Left cardiac atrium (tissue), 4 donors: ENCODE measurements at regions not wholly inside any gene's neighbourhood (a gene's known extent, or its start where the extent isn't known, plus 50 kb on each side); places are given as distances from the start of the nearest gene placed in this dataset.

Experiments used
- ATAC-seq, 2 donors: fragments of 200-7000 bp; cut with Tn5 transposase; one replicate each; pipeline ENCODE4 v1.9.1; 2020; ENCODE audit warnings: mild to moderate bottlenecking in 2 of 2, moderate library complexity in 2 of 2
- DNase-seq: peaks from one replicate; pipeline ENCODE4 v3.0.0-alpha.2; 2020
- intact Hi-C, 2 donors: fragments of 100-400 bp; cut with DNase I; formaldehyde crosslinking; loops; one replicate each; pipeline versions ENCODE4 v1.14.1 to v1.15.1; 2022 to 2023
- donor health status: DM: no; HTN: yes; CAD: no.
- donor health status: DM: no; HTN: yes; CAD: no; lungs with severe emphysema.
- donor health status: DM: yes; HTN: yes; CAD: no.
- donor health status: Dilated cardiomyopathy.

DNA sequence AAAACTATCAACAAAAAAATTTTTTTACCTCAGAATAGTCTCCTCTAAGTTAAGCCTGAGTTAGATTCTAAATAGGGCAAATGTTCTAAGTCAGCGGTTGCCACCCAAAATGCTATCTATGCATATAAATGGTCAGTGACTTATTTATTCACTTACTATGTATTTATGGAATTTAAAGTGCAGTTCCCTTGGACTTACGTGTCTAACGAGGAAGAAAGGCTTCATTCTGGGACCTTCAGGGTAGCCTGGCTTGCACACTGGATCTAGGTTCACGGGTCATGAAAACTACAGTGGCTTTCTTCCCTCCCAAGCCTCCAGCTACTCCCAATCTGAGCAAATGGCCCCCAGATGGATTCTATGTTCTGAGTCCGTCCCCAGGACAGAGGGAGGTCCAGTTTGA is 77.1 kb downstream of the ARF6 start:
- DNase-seq (no peak), ATAC-seq (no peak)
- intact Hi-C loops, result no loop called here

DNA sequence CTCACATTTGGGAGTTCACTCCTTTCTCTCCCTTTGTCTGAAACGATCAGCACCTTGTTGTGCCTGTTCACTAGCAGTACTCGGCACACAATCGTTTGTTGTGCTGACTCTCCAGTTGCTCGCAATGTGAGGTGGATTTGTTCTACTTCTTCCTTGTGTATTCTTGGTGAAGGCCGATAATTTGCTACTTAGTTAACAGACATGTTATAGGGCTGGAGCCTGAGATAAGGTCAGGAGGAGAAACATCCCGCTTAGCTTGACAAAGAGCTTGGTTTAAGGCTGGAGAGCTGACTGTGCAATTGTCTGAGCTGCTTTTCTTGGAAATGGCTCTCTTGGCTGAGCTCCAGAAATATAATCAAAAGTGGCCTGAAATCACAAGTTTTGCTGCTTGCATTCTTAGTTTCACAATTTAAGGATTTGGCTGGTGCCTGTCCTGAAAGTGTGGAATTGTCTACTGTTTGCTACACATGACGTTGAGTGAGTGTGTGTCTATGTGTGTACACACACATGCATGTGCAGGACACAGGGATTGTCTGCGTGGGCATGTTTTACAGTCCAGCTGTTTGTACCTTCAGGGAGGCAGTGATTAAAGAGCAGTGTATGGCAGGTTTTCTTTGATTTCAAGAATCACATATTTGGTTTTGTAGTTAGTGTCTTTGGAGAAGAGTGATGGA is 77.7 kb downstream of the ARF6 start:
- DNase-seq, result no peak
- peak; percentile 48 to 70 for ATAC-seq
- intact Hi-C loops, result no loop called here

DNA sequence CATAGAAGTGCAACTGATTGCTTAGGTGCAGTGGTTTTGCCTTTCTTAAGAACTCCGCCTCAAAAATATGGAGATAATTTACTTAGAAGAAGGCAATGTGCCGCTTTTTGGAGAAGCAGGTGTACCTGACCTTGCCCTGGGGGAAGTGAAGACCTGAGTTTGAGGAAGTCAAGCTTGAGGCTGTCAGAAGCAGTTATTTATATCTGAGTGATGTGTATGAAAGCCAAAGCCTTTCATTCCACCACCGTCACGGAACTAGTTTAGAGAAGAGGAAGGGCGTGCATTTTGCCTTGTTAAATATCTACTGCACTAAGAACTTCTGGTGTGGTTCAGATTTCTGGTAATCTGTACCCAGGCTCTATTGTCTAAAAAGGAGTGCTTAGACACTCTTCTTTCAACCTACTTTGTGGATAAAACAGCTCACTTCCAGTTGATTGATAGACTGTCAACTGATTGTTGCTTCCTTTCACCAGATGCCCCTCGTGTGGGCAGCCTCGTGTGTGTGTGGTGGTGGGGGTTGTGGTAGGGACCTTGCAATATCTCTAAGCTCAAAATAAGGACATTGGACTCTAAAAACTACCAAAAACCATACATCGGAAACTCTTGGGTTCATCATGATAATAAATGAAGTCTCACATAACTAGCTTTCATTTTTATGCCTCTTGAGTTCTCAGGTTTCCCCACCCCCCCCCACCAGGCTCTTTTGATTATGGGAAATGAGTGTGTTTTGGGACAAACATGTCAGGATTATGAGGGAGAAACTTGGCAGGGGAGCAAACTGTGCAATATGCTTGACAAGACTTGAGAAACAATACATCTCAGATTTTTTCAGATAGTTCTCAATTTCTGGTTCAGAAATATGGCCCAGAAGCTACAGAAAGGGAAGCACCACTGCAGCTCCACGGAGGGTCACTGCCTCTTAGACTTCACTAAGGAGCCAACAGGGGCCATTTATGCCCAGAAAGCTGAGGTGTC is 78.6 kb downstream of the ARF6 start:
- ATAC-seq (peak; percentile 28 to 34), DNase-seq (no peak)
- intact Hi-C loops, result no loop called here

DNA sequence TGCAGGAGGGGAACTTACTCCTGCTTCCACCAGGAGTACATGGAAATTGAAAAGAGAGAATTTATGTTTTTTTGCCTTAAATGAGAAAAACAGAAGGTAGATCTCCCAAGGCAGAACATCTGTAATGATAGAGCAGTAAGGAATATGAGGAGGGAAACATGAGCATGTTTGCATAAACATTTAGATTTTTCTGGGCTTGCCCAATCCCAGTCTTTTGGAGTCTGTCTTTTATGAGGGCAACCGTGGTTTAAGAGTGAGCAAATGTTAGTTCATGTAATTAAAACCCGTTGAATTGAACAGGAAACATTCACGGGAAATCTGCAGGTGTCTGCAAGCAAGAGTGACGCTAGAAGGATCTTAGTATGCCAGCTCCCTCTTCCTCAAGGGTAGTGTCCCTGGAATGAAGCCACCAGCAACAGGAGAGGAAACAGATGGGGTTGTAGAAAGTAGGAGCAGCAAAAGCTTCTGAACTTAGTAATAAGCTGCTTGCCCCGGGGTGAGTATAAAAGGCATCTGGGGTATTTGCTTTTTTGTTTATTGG is 79.3 kb downstream of the ARF6 start:
- no peak for DNase-seq
- peak in 1 of 2 donors; percentile 42 for ATAC-seq
- intact Hi-C loops, result no loop called here

- intact Hi-C loops, result no loop called here
- no peak for DNase-seq
- ATAC-seq, result peak; percentile 53 to 82
Observed at GRCh38 chr14:49972823-49973222, 79.9 kb downstream of the ARF6 start.

DNA sequence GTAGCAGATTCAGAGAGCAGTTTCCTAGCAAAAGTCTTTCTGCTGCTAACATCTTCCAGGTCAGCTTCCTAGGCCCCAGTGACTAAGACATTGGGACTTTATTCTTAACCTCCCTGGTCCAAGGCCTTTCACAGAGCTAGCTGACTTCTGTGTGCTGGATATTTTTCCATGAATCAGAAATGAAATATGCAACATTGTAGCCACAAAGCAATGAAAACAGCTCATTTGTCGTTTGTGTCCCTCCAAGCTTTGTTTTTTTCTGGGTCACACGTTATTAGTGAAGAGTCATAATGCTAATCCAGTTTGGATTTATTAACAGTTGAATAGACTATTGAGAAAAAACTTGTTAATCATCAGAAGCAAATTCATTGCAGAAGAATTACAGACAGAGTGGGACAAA is 82.4 kb downstream of the ARF6 start:
- intact Hi-C loops, result no loop called here
- DNase-seq, result no peak
- ATAC-seq, result peak in 1 of 2 donors; percentile 41

DNA sequence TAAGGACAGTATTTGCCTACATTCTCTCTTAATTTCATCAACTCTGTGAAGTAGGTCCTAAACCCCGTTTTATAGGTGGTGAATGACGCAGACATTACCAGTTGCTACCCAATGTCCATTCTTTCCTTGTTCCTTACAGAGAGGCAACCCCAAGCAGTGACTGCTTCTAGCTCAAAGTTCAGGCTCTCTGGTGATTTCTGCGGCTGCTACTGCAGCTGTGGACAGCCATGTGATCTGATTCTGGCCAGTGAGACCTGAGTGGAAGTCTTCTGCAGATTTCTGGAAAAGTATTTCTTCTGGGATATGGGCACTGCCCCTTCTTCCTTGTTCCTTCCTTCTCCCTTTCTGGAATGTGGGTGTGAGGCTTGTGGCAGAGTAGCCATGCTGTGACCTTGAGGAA is 82.9 kb downstream of the ARF6 start:
- peak in 1 of 2 donors; percentile 43 for ATAC-seq
- intact Hi-C loops, result no loop called here
- DNase-seq, result no peak

- ATAC-seq, result no peak
- no peak for DNase-seq
- intact Hi-C loops, result no loop called here
Observed at GRCh38 chr14:49977126-49977841, 84.4 kb downstream of the ARF6 start.

DNA sequence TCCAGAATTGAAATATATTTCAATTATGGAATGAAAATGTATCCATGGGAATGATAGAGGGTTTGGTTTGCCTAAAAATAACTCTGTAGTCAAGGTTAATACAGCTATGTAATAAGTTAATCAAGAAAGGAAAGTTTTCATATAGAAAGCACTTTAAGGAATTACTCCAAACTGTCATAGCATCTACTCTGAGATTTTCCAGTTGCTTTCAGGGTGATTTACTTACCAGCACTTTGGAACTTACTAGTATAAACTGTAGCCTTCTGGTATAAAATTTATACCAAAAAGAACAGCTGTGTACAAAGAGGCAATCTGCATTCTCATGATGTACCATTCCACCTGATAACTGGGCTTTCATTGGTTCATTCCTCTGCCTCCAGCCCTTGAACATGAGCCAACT is 87.1 kb downstream of the ARF6 start:
- no peak for ATAC-seq
- intact Hi-C loops, result no loop called here
- no peak for DNase-seq

- DNase-seq (no peak), ATAC-seq (no peak)
- intact Hi-C loops, result no loop called here
Observed at GRCh38 chr14:49982082-49982481, 89.2 kb downstream of the ARF6 start.

DNA sequence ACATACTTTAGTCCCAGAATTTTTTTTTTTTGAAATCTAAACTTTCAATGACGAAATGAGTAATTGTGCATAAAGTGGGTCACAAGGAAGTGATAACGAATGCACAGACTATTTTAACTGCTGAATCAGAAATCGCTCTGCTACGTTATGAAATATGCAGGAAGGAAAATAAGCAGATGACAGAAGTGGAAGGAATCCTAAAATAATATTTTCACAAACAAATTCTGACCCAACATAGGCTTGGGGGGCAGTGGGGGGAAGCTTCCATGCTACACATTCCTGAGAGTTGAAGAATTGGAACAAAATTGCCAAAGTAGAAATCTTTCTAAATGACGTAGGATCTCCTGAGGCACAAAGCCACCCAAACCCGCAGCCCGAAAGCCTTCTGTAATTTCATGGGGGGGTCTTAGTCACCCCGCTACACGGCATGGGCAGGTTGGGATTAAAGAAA is 89.6 kb downstream of the ARF6 start:
- intact Hi-C loops, result no loop called here
- DNase-seq (no peak), ATAC-seq (peak; percentile 51 to 77)

- intact Hi-C loops, result no loop called here
- ATAC-seq (no peak), DNase-seq (no peak)
Observed at GRCh38 chr14:49984424-49984823, 91.5 kb downstream of the ARF6 start.

DNA sequence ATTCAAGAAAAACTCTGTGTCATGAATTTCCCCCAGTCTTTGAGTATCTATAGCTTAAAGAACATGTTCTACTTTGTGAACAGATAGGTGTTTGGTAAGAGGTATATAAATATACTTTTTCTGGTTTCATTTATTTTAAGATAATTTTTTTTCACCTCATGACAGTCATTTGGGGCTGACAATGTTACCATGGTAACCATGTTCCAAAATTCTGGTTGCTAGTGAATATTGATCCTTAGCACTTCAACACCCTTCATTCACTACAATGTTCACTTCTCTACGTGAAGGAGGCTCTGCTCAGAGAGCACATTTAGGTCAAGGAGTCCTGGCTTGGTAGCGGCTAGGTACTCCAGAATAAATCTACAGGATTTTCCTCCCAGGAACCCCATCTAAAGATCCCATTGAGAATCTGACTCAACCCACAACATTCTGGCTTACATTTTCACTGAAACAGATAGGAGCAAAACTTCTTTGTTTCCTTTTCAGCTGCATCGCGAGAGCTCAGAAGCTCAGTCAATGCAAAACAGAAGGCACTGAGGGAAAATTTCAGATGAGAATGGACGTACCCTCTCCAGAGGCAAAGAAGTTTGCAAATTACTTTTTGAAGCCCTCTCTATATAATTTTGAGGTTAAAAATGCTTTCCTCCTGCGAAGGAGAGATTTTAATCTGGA is 93.6 kb downstream of the ARF6 start:
- intact Hi-C loops, result no loop called here
- DNase-seq (no peak), ATAC-seq (no peak)

DNA sequence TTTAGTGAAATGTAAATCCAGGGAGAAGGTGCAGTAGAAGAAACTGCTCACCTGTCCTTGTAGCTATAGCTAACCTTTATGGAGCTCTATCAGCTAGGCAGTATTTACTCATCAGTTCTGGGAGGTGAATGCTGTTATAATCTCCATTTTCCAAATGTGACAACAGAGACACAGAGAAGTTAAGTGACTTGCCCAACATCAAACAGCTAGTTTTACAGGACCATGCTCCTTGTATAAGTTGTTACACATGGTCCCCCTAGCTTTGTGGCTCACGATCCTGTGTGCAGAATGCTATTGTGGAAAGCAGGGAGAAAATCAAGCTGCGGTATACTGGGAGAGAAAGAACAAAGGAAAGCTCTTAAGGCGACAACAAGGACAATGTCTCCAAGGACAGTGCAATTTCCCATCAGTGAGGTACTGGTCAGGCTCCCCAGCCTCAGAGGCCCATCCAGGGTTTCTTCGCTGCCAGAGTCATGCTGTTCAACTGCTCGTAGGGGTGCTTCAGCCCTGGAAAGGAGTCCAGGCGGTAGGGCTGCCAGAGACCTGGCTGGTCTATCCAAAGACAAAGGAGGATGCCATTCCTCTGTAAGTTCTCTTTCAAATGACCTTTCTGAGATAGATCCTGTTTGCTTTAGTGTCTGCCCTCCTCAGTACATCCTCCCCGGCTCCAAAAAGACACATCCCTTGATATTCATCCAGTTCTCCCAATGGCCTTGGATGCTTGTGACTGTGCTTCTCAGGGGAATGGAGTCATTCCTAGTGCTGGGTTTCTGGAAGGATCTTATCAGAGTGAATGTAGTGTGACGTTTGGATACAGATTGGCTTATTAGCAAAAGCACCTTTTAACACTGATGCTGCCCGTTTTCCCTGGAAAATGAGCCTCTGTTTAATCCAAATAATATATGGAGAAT is 95.5 kb downstream of the ARF6 start:
- ATAC-seq (peak in 1 of 2 donors; percentile 32), DNase-seq (no peak)
- intact Hi-C loops, result no loop called here

- no peak for ATAC-seq
- intact Hi-C loops, result no loop called here
- no peak for DNase-seq
Observed at GRCh38 chr14:49989966-49990365, 97.1 kb downstream of the ARF6 start.

GRCh38 chr14:49991491-49991890 is 98.6 kb downstream of the ARF6 start:
- ATAC-seq (no peak), DNase-seq (no peak)
- intact Hi-C loops, result no loop called here

DNA sequence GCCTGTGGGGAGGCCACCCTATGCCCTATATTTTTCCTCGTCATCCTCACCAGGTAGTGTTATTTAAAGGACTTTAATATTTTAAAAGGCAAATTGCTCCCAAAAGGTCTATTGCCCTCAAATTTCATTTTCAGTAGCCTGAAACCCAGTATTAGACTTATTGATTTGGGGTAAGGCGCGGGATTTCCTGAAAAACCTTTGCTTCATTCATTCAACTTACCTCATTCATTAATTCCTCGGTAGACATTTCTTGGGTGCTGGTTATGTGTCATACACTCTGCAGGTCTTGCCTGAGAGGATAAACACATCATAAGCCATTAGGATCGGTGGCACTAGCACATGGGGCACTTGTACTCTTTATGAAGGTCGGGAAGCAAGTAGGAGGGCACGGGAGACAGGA is 99.2 kb downstream of the ARF6 start:
- DNase-seq (no peak), ATAC-seq (no peak)
- intact Hi-C loops, result no loop called here

DNA sequence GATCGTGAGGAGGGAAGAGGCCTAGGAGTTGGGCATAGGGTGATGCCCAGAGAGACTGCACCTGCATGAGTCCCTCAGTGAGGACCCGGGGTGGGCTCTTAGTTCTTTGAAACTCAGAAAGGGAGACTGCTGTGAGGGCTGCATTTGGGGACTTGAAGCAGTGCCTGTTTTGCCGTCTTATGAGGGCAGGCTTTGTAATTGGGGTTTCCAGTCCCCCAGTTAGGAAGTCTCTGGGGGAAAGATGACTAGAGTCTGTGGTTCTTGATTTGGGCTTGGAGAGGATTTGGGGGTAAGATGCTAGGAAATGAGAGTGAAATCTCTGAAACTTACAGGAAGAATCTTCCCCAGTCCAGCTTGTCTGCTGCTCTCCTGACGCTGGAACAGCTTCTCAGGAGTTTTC is 99.6 kb downstream of the ARF6 start:
- ATAC-seq (no peak), DNase-seq (no peak)
- intact Hi-C loops, result no loop called here
